ENCODE measurements at regions not wholly inside any gene's neighbourhood (a gene's known extent, or its start where the extent isn't known, plus 50 kb on each side); places are given as distances from the start of the nearest gene placed in this dataset.

DNA sequence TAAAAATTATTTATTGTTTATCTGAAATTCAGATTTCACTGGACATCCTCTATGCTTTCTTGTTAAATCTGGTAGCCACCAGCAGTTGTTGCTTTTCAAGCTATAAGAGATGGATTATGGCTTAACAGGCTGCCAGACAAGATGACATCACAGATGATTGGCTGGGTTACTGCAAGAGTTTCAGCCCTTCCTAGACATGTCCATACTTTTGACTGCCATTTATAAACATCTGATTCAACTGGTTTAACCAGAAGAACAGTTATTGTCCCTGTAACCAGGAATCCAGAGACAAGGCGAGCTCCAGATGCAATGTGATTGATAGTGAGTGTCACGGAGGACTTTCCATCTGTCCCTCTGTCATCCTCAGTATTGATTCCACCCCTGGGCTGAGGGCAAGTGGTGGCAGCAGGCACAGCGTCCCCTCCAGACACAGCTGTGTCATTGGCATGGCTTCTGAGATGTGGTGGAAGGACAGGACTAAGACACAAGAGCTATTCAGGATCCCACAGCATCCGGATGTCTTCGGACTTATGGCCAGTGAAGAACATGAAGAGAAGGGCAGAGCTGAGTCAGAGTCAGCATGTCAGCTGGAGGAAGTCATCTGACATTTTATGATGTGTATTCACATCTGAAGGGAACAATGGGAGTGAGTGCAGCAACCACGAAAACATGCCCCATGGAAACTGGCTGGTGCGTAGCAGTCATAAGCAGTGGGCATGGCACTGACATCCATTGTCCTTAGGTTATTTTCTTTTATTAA lies 284.5 kb upstream of the CDYL start:
- no peak for TF ChIP-seq CTCF (conservative IDR thresholded peaks at IDR 0.05; ENCODE audit: low read depth, low read length)
- no peak overlapping the region for H3K9ac ChIP-seq
- H3K4me2 ChIP-seq = no peak overlapping the region
- H2AFZ ChIP-seq (ENCODE audit: low read depth) = no peak overlapping the region
- H3K4me3 ChIP-seq (IDR thresholded peaks at IDR 0.05; ENCODE audit: insufficient read depth, low read depth, low read length) = no peak overlapping the region
- no peaks in the 10 kb centered on the region for H4K20me1 ChIP-seq (ENCODE audit: insufficient read depth)
- H3K79me2 ChIP-seq (ENCODE audit: insufficient read depth, low read depth) = no peaks in the 10 kb centered on the region
- no peak overlapping the region for H3K27ac ChIP-seq
- H3K4me1 ChIP-seq (ENCODE audit: low read depth, poor library complexity, severe bottlenecking) = no peaks in the 10 kb centered on the region
- H3K27me3 ChIP-seq (ENCODE audit: insufficient read depth, low read depth) = no peaks in the 10 kb centered on the region
- no peaks in the 10 kb centered on the region for H3K36me3 ChIP-seq (ENCODE audit: insufficient read depth)

- H3K9ac ChIP-seq = no peak overlapping the region
- H3K36me3 ChIP-seq (ENCODE audit: insufficient read depth) = no peaks in the 10 kb centered on the region
- H2AFZ ChIP-seq (ENCODE audit: low read depth) = no peak overlapping the region
- no peak for TF ChIP-seq CTCF (conservative IDR thresholded peaks at IDR 0.05; ENCODE audit: low read depth, low read length)
- H3K27ac ChIP-seq = no peak overlapping the region
- no peaks in the 10 kb centered on the region for H3K27me3 ChIP-seq (ENCODE audit: insufficient read depth, low read depth)
- H3K4me3 ChIP-seq (IDR thresholded peaks at IDR 0.05; ENCODE audit: insufficient read depth, low read depth, low read length) = no peak overlapping the region
- H3K79me2 ChIP-seq (ENCODE audit: insufficient read depth, low read depth) = no peaks in the 10 kb centered on the region
- no peaks in the 10 kb centered on the region for H4K20me1 ChIP-seq (ENCODE audit: insufficient read depth)
- no peak overlapping the region for H3K4me2 ChIP-seq
- no peaks in the 10 kb centered on the region for H3K4me1 ChIP-seq (ENCODE audit: low read depth, poor library complexity, severe bottlenecking)
These were observed 286.7 kb upstream of the CDYL start for GRCh38 chr6:4489538-4489937.

DNA sequence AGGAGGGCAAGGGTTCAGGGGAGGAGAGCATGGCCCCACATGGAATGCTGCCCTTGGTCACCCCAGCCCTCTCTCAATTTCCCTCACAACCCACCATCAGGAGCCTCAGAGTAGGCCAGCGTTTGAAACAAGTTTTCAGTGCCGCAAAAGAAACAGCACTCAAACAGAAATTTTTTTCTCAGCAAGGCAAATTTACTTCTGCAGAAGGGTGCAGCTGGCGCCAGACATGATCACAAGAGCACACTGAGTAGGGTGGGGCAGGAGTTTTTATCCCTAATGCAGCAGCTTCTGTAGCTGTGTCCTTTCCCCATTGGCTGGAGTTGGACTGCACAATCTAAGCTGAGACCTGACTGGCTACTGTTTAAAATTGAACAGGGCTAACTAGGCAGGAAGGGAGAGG lies 287.8 kb upstream of the CDYL start:
- H3K9ac ChIP-seq = no peak overlapping the region
- H3K79me2 ChIP-seq (ENCODE audit: insufficient read depth, low read depth) = no peaks in the 10 kb centered on the region
- TF ChIP-seq CTCF (conservative IDR thresholded peaks at IDR 0.05; ENCODE audit: low read depth, low read length) = no peak

GRCh38 chr6:4487538-4487937 lies 288.7 kb upstream of the CDYL start:
- Histone ChIP-seq H2AFZ (ENCODE audit: low read depth) (no peak overlapping the region), H3K27me3 (ENCODE audit: insufficient read depth, low read depth) (no peaks in the 10 kb centered on the region), H3K27ac (no peak overlapping the region), H3K4me1 (ENCODE audit: low read depth, poor library complexity, severe bottlenecking) (no peaks in the 10 kb centered on the region), H3K4me2 (no peak overlapping the region), H3K79me2 (ENCODE audit: insufficient read depth, low read depth) (no peaks in the 10 kb centered on the region), H4K20me1 (ENCODE audit: insufficient read depth) (no peaks in the 10 kb centered on the region), H3K4me3 (IDR thresholded peaks at IDR 0.05; ENCODE audit: insufficient read depth, low read depth, low read length) (no peak overlapping the region), H3K36me3 (ENCODE audit: insufficient read depth) (no peaks in the 10 kb centered on the region), H3K9ac (no peak overlapping the region)
- no peak for TF ChIP-seq CTCF (conservative IDR thresholded peaks at IDR 0.05; ENCODE audit: low read depth, low read length)

More for the DNA sequence above, 287.8 kb upstream of the CDYL start:
- no peaks in the 10 kb centered on the region for H3K4me1 ChIP-seq (ENCODE audit: low read depth, poor library complexity, severe bottlenecking)
- no peaks in the 10 kb centered on the region for H3K36me3 ChIP-seq (ENCODE audit: insufficient read depth)
- H2AFZ ChIP-seq (ENCODE audit: low read depth) = no peak overlapping the region
- no peaks in the 10 kb centered on the region for H4K20me1 ChIP-seq (ENCODE audit: insufficient read depth)
- no peak overlapping the region for H3K27ac ChIP-seq
- H3K4me2 ChIP-seq = no peak overlapping the region
- H3K27me3 ChIP-seq (ENCODE audit: insufficient read depth, low read depth) = no peaks in the 10 kb centered on the region
- no peak overlapping the region for H3K4me3 ChIP-seq (IDR thresholded peaks at IDR 0.05; ENCODE audit: insufficient read depth, low read depth, low read length)

Data from KMS-11 (cell line).